GM12878 (cell line): ENCODE measurements at regions not wholly inside any gene's neighbourhood (a gene's known extent, or its start where the extent isn't known, plus 50 kb on each side); places are given as distances from the start of the nearest gene placed in this dataset.

Experiments used
- ATF2 ChIP-seq: IDR thresholded peaks from 2 replicates; pipeline ENCODE4 v1.6.1; 2012; ENCODE audit warnings: low read length, inconsistent platforms
- BCL11A ChIP-seq: IDR thresholded peaks from 2 replicates; pipeline ENCODE4 v1.6.1; 2011; ENCODE audit warnings: low read depth, low read length
- BMI1 ChIP-seq: fragments of 450-650 bp; IDR thresholded peaks from 2 replicates; pipeline ENCODE4 v1.6.1; 2016; ENCODE audit warnings: mild to moderate bottlenecking, moderate library complexity, borderline replicate concordance
- CREB1 ChIP-seq: IDR thresholded peaks from 2 replicates; pipeline ENCODE4 v1.6.1; 2012; ENCODE audit warnings: low read depth, mild to moderate bottlenecking, inconsistent platforms
- DPF2 ChIP-seq: fragments of 450-650 bp; IDR thresholded peaks from 2 replicates; pipeline ENCODE4 v1.6.1; 2017; ENCODE audit warnings: mild to moderate bottlenecking
- HDAC2 ChIP-seq: fragments of 200-600 bp; sonication (generic); IDR thresholded peaks from 2 replicates; pipeline ENCODE4 v1.6.1; 2017
- NR2C2 ChIP-seq: IDR thresholded peaks from 2 replicates; pipeline ENCODE4 v1.6.1; 2011; ENCODE audit warnings: borderline replicate concordance, low read depth; ENCODE audit not compliant: control insufficient read depth, insufficient read length
- NRF1 ChIP-seq: conservative IDR thresholded peaks from 2 replicates; pipeline ENCODE4 v1.6.1; 2011; ENCODE audit warnings: mild to moderate bottlenecking, low read depth, low read length, improper control_type of control experiment
- PKNOX1 ChIP-seq: fragments of 450-650 bp; IDR thresholded peaks from 2 replicates; pipeline ENCODE4 v1.6.1; 2016; ENCODE audit warnings: mild to moderate bottlenecking
- POU2F2 ChIP-seq: IDR thresholded peaks from 3 replicates; pipeline ENCODE4 v1.6.1; 2011; ENCODE audit warnings: low read depth, mild to moderate bottlenecking, low read length, borderline replicate concordance
- RAD21 ChIP-seq: IDR thresholded peaks from 2 replicates; pipeline ENCODE4 v1.6.1; 2011; ENCODE audit warnings: mild to moderate bottlenecking, low read depth, low read length, moderate library complexity; ENCODE audit not compliant: insufficient read depth
- SP1 ChIP-seq: IDR thresholded peaks from one replicate; pipeline ENCODE4 v1.6.1; 2011; ENCODE audit warnings: low read depth, low read length
- YY1 ChIP-seq: IDR thresholded peaks from 2 replicates; pipeline ENCODE4 v1.6.1; 2011; ENCODE audit warnings: low read depth, mild to moderate bottlenecking, low read length
- ZBTB11 ChIP-seq: fragments of 450-650 bp; formaldehyde crosslinking; IDR thresholded peaks from 2 replicates; pipeline ENCODE4 v1.5.0; 2022; ENCODE audit warnings: mild to moderate bottlenecking, missing genetic modification characterization
- TF ChIP-seq, protein P1 (sequence below): fragments of 450-650 bp; conservative IDR thresholded peaks from 2 replicates; pipeline ENCODE4 v1.6.1; 2017; ENCODE audit warnings: mild to moderate bottlenecking, moderate library complexity
- TF ChIP-seq, protein P2 (sequence below): fragments of 450-650 bp; IDR thresholded peaks from 2 replicates; pipeline ENCODE4 v1.6.1; 2016; ENCODE audit warnings: mild to moderate bottlenecking
- TF ChIP-seq, protein P3 (sequence below): fragments of 450-650 bp; IDR thresholded peaks from 2 replicates; pipeline ENCODE4 v1.6.1; 2016; ENCODE audit warnings: mild to moderate bottlenecking, moderate library complexity, borderline replicate concordance

DNA sequence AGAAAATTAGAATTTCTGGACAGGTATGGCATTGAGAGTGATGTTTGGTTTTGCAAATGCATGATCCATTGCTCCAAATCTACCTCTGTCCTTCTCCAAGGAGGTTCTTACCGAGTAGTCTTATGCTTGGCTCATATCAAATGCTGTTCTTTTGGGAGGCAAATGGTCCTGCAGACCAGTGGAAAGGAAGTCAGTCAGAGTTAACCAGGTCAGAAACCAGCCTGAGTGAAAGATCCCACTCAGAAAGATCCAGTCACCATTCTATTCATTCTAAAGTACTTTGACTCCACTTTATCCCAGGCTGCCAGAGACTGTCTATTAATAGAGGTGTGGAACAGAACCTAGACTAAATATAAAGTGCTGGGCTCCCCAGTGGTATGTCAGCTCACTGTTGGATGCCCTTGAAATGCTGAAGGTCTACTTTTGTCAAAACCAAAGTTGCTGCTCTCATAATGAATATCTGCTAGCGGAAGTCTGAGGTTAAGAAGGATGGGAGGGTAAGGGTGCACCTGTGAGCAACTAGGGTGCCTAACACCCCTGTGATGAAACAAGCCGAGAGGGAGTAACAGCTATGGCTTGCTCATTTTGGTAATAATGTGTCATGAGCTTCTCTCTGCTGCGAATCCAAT is 302.2 kb downstream of the ZNF608 start (continued):
- TF ChIP-seq, protein P1, sequence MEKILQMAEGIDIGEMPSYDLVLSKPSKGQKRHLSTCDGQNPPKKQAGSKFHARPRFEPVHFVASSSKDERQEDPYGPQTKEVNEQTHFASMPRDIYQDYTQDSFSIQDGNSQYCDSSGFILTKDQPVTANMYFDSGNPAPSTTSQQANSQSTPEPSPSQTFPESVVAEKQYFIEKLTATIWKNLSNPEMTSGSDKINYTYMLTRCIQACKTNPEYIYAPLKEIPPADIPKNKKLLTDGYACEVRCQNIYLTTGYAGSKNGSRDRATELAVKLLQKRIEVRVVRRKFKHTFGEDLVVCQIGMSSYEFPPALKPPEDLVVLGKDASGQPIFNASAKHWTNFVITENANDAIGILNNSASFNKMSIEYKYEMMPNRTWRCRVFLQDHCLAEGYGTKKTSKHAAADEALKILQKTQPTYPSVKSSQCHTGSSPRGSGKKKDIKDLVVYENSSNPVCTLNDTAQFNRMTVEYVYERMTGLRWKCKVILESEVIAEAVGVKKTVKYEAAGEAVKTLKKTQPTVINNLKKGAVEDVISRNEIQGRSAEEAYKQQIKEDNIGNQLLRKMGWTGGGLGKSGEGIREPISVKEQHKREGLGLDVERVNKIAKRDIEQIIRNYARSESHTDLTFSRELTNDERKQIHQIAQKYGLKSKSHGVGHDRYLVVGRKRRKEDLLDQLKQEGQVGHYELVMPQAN, result no peak
- TF ChIP-seq ATF2, result peak; percentile 86
- no peak for TF ChIP-seq NR2C2
- no peak for TF ChIP-seq SP1
- TF ChIP-seq POU2F2, result 0 out of 3 replicates have a peak, but pooled peaks have one; percentile 13
- no peak for TF ChIP-seq NRF1
- no peak for TF ChIP-seq PKNOX1
- TF ChIP-seq CREB1, result peak; percentile 39; the same call in 1 of the 2 replicates
- TF ChIP-seq, protein P2, sequence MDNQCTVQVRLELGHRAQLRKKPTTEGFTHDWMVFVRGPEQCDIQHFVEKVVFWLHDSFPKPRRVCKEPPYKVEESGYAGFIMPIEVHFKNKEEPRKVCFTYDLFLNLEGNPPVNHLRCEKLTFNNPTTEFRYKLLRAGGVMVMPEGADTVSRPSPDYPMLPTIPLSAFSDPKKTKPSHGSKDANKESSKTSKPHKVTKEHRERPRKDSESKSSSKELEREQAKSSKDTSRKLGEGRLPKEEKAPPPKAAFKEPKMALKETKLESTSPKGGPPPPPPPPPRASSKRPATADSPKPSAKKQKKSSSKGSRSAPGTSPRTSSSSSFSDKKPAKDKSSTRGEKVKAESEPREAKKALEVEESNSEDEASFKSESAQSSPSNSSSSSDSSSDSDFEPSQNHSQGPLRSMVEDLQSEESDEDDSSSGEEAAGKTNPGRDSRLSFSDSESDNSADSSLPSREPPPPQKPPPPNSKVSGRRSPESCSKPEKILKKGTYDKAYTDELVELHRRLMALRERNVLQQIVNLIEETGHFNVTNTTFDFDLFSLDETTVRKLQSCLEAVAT, result no peak
- TF ChIP-seq DPF2, result no peak
- no peak for TF ChIP-seq HDAC2
- no peak for TF ChIP-seq YY1
- 0 out of 2 replicates have a peak, but pooled peaks have one; percentile 1 for TF ChIP-seq RAD21
- peak; percentile 48; the same call in 1 of the 2 replicates for TF ChIP-seq BCL11A
- no peak for TF ChIP-seq ZBTB11 (CRISPR knock-in tag)
- no peak for TF ChIP-seq BMI1
- TF ChIP-seq, protein P3, sequence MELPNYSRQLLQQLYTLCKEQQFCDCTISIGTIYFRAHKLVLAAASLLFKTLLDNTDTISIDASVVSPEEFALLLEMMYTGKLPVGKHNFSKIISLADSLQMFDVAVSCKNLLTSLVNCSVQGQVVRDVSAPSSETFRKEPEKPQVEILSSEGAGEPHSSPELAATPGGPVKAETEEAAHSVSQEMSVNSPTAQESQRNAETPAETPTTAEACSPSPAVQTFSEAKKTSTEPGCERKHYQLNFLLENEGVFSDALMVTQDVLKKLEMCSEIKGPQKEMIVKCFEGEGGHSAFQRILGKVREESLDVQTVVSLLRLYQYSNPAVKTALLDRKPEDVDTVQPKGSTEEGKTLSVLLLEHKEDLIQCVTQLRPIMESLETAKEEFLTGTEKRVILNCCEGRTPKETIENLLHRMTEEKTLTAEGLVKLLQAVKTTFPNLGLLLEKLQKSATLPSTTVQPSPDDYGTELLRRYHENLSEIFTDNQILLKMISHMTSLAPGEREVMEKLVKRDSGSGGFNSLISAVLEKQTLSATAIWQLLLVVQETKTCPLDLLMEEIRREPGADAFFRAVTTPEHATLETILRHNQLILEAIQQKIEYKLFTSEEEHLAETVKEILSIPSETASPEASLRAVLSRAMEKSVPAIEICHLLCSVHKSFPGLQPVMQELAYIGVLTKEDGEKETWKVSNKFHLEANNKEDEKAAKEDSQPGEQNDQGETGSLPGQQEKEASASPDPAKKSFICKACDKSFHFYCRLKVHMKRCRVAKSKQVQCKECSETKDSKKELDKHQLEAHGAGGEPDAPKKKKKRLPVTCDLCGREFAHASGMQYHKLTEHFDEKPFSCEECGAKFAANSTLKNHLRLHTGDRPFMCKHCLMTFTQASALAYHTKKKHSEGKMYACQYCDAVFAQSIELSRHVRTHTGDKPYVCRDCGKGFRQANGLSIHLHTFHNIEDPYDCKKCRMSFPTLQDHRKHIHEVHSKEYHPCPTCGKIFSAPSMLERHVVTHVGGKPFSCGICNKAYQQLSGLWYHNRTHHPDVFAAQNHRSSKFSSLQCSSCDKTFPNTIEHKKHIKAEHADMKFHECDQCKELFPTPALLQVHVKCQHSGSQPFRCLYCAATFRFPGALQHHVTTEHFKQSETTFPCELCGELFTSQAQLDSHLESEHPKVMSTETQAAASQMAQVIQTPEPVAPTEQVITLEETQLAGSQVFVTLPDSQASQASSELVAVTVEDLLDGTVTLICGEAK, result no peak
